Stomach (tissue), 8 donors: ENCODE measurements at regions not wholly inside any gene's neighbourhood (a gene's known extent, or its start where the extent isn't known, plus 50 kb on each side); places are given as distances from the start of the nearest gene placed in this dataset.
A peak's percentile ranks its signal among the peaks of the same experiment; 100 is the strongest.

Source experiments
- DNase-seq, 2 donors: peaks; one replicate each; pipeline versions ENCODE4 v3.0.0 to v3.0.0-alpha.2; 2013 to 2019
- H3K27ac ChIP-seq, 5 donors: fragments of 200-600 bp in 4 of 5; sonication (generic) in 4 of 5; one replicate each; pipeline ENCODE4 v1.5.1; 2013 to 2019; ENCODE audit warnings: mild to moderate bottlenecking in 1 of 5, moderate library complexity in 1 of 5
- H3K27me3 ChIP-seq, 3 donors: fragments of 200-600 bp; sonication (generic); one replicate each; pipeline ENCODE4 v1.5.1; 2017 to 2019; ENCODE audit warnings: mixed run types in 1 of 3
- H3K36me3 ChIP-seq, 4 donors: fragments of 200-600 bp; sonication (generic); 1 replicate in 3 of 4; 2 replicates in 1 of 4; pipeline ENCODE4 v1.5.1; 2016 to 2019
- H3K4me1 ChIP-seq, 4 donors: fragments of 200-600 bp; sonication (generic); one replicate each; pipeline ENCODE4 v1.5.1; 2016 to 2019
- H3K4me3 ChIP-seq, 4 donors: fragments of 200-600 bp; sonication (generic) in 3 of 4; one replicate each; pipeline ENCODE4 v1.5.1; 2016 to 2019; ENCODE audit warnings: mild to moderate bottlenecking in 1 of 4
- H3K9me3 ChIP-seq, 4 donors: fragments of 200-600 bp; sonication (generic); one replicate each; pipeline ENCODE4 v1.5.1; 2016 to 2019
- CTCF ChIP-seq, 7 experiments: fragments of 450-650 bp in 4 of 7; fragments of 200-600 bp in 3 of 7; sonication (generic) in 3 of 7; IDR thresholded peaks; one replicate each; pipeline ENCODE4 v1.5.1; 2016 to 2019; ENCODE audit warnings: antibody characterized with exemption in 7 of 7, control low read depth in 2 of 7, mild to moderate bottlenecking in 1 of 7
- EP300 ChIP-seq: sonication (generic); formaldehyde crosslinking; IDR thresholded peaks from one replicate; pipeline ENCODE4 v1.6.1; 2017; ENCODE audit warnings: antibody characterized with exemption
- POLR2A ChIP-seq, 4 donors: fragments of 450-650 bp; IDR thresholded peaks; one replicate each; pipeline ENCODE4 v1.6.1; 2016; ENCODE audit warnings: antibody characterized with exemption in 4 of 4, control low read depth in 2 of 4, mild to moderate bottlenecking in 1 of 4, moderate library complexity in 1 of 4
- POLR2AphosphoS5 ChIP-seq, 3 donors: sonication (generic); formaldehyde crosslinking; IDR thresholded peaks; one replicate each; pipeline ENCODE4 v1.6.1; 2016; ENCODE audit warnings: antibody characterized with exemption in 3 of 3
- WGBS, 5 donors: extraction: QIAGEN DNeasy Blood & Tissue Kit in 3 of 5; methylation state at CpG; one replicate each; pipeline versions ENCODE4 v1.1.5 to v1.1.7; 2013 to 2018; 5-methylcytosine and 5-hydroxymethylcytosine counted together
- intact Hi-C: fragments of 100-400 bp; cut with DNase I; formaldehyde crosslinking; loops from one replicate; pipeline ENCODE4 v1.15.1; 2023; ENCODE audit warnings: low total_unique reads
- donor health status: healthy with polysubstance abuse.
- donor health status: Bipolar disorder and iron deficiency.
- donor health status: healthy.

- H3K36me3 ChIP-seq, result no peaks in the 10 kb centered on the region
- no peak overlapping the region for H3K4me3 ChIP-seq
- H3K9me3 ChIP-seq, result no peaks in the 10 kb centered on the region
- no peak for DNase-seq
- intact Hi-C loops, result no loop called here
- H3K4me1 ChIP-seq, result peaks cover 0 to 19% (median 6%) of the 10 kb centered on the region in 4 donors
- no peak overlapping the region for H3K27ac ChIP-seq
- H3K27me3 ChIP-seq, result no peaks in the 10 kb centered on the region
- TF ChIP-seq POLR2AphosphoS5 (IDR thresholded peaks at IDR 0.05) (no peak), CTCF (IDR thresholded peaks at IDR 0.05) (no peak), EP300 (no peak), POLR2A (IDR thresholded peaks at IDR 0.05) (no peak)
- 84 to 90% (median 85%) methylated on average over 4 of the region's 4 CpGs for WGBS, 5 donors
Measured at GRCh38 chr13:74084375-74084935, 49.7 kb downstream of the KLF12 start.

- peaks cover 0 to 24% (median 7%) of the 10 kb centered on the region in 4 donors for H3K4me1 ChIP-seq
- H3K27ac ChIP-seq, result no peak overlapping the region
- H3K4me3 ChIP-seq, result no peak overlapping the region
- no peaks in the 10 kb centered on the region for H3K36me3 ChIP-seq
- no peak for DNase-seq
- 36 to 55% (median 49%) methylated on average over 3 of the region's 3 CpGs for WGBS, 5 donors
- intact Hi-C loops, result no loop called here
- no peak for TF ChIP-seq POLR2A (IDR thresholded peaks at IDR 0.05)
- no peak for TF ChIP-seq CTCF (IDR thresholded peaks at IDR 0.05)
- TF ChIP-seq EP300, result no peak
- TF ChIP-seq POLR2AphosphoS5 (IDR thresholded peaks at IDR 0.05), result no peak
- no peaks in the 10 kb centered on the region for H3K27me3 ChIP-seq
- H3K9me3 ChIP-seq, result no peaks in the 10 kb centered on the region
Measured at GRCh38 chr13:74082741-74083160, 51.5 kb downstream of the KLF12 start.

GRCh38 chr13:74080762-74081161 is 53.4 kb downstream of the KLF12 start:
- no peak overlapping the region for H3K4me3 ChIP-seq
- TF ChIP-seq POLR2A (IDR thresholded peaks at IDR 0.05), result no peak
- TF ChIP-seq EP300, result no peak
- TF ChIP-seq CTCF (IDR thresholded peaks at IDR 0.05), result no peak
- TF ChIP-seq POLR2AphosphoS5 (IDR thresholded peaks at IDR 0.05), result no peak
- H3K4me1 ChIP-seq, result peaks cover 0 to 25% (median 9%) of the 10 kb centered on the region in 4 donors
- H3K36me3 ChIP-seq, result no peaks in the 10 kb centered on the region
- 83 to 96% (median 89%) methylated on average over 1 of the region's 1 CpG for WGBS, 5 donors
- no peak overlapping the region for H3K27ac ChIP-seq
- DNase-seq, result no peak
- intact Hi-C loops, result no loop called here
- no peaks in the 10 kb centered on the region for H3K27me3 ChIP-seq
- H3K9me3 ChIP-seq, result no peaks in the 10 kb centered on the region

- H3K27me3 ChIP-seq, result no peaks in the 10 kb centered on the region
- TF ChIP-seq POLR2A (IDR thresholded peaks at IDR 0.05) (no peak), POLR2AphosphoS5 (IDR thresholded peaks at IDR 0.05) (no peak), CTCF (IDR thresholded peaks at IDR 0.05) (no peak), EP300 (no peak)
- WGBS, 5 donors, result 35 to 67% (median 54%) methylated on average over 2 of the region's 2 CpGs
- H3K4me1 ChIP-seq, result peaks cover 0 to 43% (median 18%) of the 10 kb centered on the region in 4 donors
- H3K36me3 ChIP-seq, result no peaks in the 10 kb centered on the region
- no peak overlapping the region for H3K4me3 ChIP-seq
- peak in 1 of 2 donors; percentile 65 for DNase-seq
- H3K27ac ChIP-seq, result peak overlapping the region in 2 of 5 donors; percentile 14 to 46
- intact Hi-C loops, result no loop called here
- H3K9me3 ChIP-seq, result no peaks in the 10 kb centered on the region
Measured at GRCh38 chr13:74077792-74078191, 56.4 kb downstream of the KLF12 start.
